ENCODE measurements at regions not wholly inside any gene's neighbourhood (a gene's known extent, or its start where the extent isn't known, plus 50 kb on each side); places are given as distances from the start of the nearest gene placed in this dataset.

DNA sequence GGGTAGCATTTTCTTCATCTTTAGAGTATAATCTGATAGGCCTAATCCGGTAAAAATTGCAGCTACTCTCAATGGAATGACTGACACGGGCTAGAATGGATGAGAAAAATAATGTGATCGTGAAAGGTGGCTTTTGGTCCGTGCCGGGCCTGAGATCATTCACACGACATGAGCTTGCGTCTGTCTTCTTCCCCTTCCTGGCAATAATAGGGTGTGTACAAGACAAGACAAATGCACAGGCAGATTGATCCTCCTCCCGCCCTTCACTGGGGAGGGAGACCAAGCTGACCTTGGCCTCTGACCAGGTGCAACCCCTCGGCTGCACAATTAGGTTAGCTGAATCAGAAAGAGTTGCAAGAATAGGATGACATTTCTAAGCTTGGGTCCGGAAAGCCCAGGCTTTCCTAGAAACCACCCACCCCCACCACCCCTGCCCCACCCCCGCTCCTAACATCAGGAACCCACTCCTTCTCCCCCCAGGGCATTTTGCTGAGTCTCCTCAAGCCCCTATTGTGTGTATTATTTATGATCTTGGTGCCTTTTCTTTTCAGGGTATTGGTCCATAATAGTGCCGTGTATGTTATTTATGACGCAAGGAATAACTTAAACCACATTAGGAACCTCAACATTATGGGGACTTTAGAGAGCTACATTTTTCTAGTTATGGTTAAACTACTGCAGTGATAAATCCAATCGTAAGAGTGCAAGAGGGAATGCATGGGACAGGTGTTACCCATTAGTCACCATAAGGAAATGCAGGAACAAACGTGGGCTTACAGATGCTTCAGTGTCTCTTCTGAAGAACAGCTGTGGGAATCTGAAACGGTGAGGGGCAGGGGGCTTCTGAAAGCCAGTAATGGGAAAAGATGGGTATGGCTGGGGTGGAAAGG lies 540.1 kb upstream of the PSMD7 start (continued):
- TF ChIP-seq, protein P1, sequence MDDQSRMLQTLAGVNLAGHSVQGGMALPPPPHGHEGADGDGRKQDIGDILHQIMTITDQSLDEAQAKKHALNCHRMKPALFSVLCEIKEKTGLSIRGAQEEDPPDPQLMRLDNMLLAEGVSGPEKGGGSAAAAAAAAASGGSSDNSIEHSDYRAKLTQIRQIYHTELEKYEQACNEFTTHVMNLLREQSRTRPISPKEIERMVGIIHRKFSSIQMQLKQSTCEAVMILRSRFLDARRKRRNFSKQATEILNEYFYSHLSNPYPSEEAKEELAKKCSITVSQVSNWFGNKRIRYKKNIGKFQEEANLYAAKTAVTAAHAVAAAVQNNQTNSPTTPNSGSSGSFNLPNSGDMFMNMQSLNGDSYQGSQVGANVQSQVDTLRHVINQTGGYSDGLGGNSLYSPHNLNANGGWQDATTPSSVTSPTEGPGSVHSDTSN (IDR thresholded peaks at IDR 0.05), result no peak
- TF ChIP-seq YY1 (IDR thresholded peaks at IDR 0.05; ENCODE audit: low read depth), result no peak

- Histone ChIP-seq H4K20me1 (ENCODE audit: insufficient read depth) (no peaks in the 10 kb centered on the region), H2AFZ (ENCODE audit: low read depth) (no peak overlapping the region), H3K9ac (no peak overlapping the region), H3F3A (replicated peaks; ENCODE audit: insufficient read depth) (no peaks in the 10 kb centered on the region), H3K4me1 (ENCODE audit: control insufficient read depth in 1 of 2, insufficient read depth in 2 of 2, low read depth in 1 of 2, low read length in 1 of 2) (no peaks in the 10 kb centered on the region; a peak in 1 of 4 replicates), H3K9me2 (no peaks in the 10 kb centered on the region), H3K27me3 (ENCODE audit: insufficient read depth) (no peaks in the 10 kb centered on the region), H3K79me2 (ENCODE audit: insufficient read depth) (no peaks in the 10 kb centered on the region), H3K9me3 (no peaks in the 10 kb centered on the region), H3K36me3 (replicated peaks in 1 of 2; ENCODE audit: control insufficient read depth in 1 of 2, insufficient read depth in 2 of 2, low read length in 1 of 2) (no peaks in the 10 kb centered on the region), H3K4me2 (no peak overlapping the region), H3K4me3 (ENCODE audit: low read depth in 2 of 2, low read length in 1 of 2) (no peak overlapping the region), H3K27ac (ENCODE audit: low read depth in 2 of 2, low read length in 1 of 2) (no peak overlapping the region)
- ChIA-PET CTCF (interaction anchor here (3.8 kb wide), 1 partner anchor 10 kb away, joined by 15 read pairs; no protein-coding TSS in a partner anchor), POLR2A (no interaction called here)
- TF ChIP-seq EP300 (IDR thresholded peaks at IDR 0.05; ENCODE audit: borderline replicate concordance in 1 of 2, low read depth in 1 of 2, low read length in 1 of 2), result no peak
- TF ChIP-seq JUND (IDR thresholded peaks at IDR 0.05), result no peak
- no peak for TF ChIP-seq NFIC (IDR thresholded peaks at IDR 0.05; ENCODE audit: borderline replicate concordance)
- TF ChIP-seq, protein P2, sequence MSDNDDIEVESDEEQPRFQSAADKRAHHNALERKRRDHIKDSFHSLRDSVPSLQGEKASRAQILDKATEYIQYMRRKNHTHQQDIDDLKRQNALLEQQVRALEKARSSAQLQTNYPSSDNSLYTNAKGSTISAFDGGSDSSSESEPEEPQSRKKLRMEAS (IDR thresholded peaks at IDR 0.05; ENCODE audit: low read depth), result no peak
- TF ChIP-seq GATA2 (CRISPR knock-in tag; IDR thresholded peaks at IDR 0.05), result no peak
- no peak for TF ChIP-seq ZBTB33 (IDR thresholded peaks at IDR 0.05; ENCODE audit: borderline replicate concordance, low read depth)
- no peak for TF ChIP-seq YY1 (IDR thresholded peaks at IDR 0.05; ENCODE audit: low read depth)
- TF ChIP-seq EZH2phosphoT487 (IDR thresholded peaks at IDR 0.05; ENCODE audit: borderline replicate concordance, low read depth), result no peak
- TF ChIP-seq ELF1 (IDR thresholded peaks at IDR 0.05), result no peak
- TF ChIP-seq IRF3 (IDR thresholded peaks at IDR 0.05; ENCODE audit: low read depth, low read length), result no peak
- TF ChIP-seq FOSL2 (IDR thresholded peaks at IDR 0.05; ENCODE audit: borderline replicate concordance, low read depth), result no peak
- 41% methylated on average over 3 of the region's 3 CpGs for WGBS (ENCODE audit: low lambda C conversion rate)
- DNase-seq, result no peak
These were observed 542.7 kb upstream of the PSMD7 start for GRCh38 chr16:73753931-73754330.

Data from SK-N-SH (cell line).